ENCODE measurements at regions not wholly inside any gene's neighbourhood (a gene's known extent, or its start where the extent isn't known, plus 50 kb on each side); places are given as distances from the start of the nearest gene placed in this dataset.

- TF ChIP-seq CTCF (IDR thresholded peaks at IDR 0.05): no peak
- TF ChIP-seq POLR2A (IDR thresholded peaks at IDR 0.05): no peak
Measured at GRCh38 chr5:96159043-96159442, 197.4 kb upstream of the ELL2 start.
